Heart right ventricle (tissue), 16 donors: ENCODE measurements at regions not wholly inside any gene's neighbourhood (a gene's known extent, or its start where the extent isn't known, plus 50 kb on each side); places are given as distances from the start of the nearest gene placed in this dataset.

Experiments
- ATAC-seq, 8 donors: fragments of 200-7000 bp; cut with Tn5 transposase; one replicate each; pipeline ENCODE4 v1.9.1; 2020; ENCODE audit warnings: mild to moderate bottlenecking in 8 of 8, moderate library complexity in 8 of 8, moderate number of reproducible peaks in 1 of 8
- DNase-seq, 2 donors: peaks; one replicate each; pipeline ENCODE4 v3.0.0-alpha.2; 2020
- H3K27ac ChIP-seq, 10 donors: fragments of 200-600 bp; sonication (generic) in 2 of 10; one replicate each; pipeline versions ENCODE4 v1.5.0 to v1.8.0; 2020 to 2022; ENCODE audit warnings: mild to moderate bottlenecking in 3 of 10
- H3K27me3 ChIP-seq, 7 donors: fragments of 200-600 bp; one replicate each; pipeline ENCODE4 v1.8.0; 2021 to 2022; ENCODE audit warnings: mild to moderate bottlenecking in 2 of 7
- H3K36me3 ChIP-seq, 9 donors: fragments of 200-600 bp; sonication (generic) in 1 of 9; one replicate each; pipeline versions ENCODE4 v1.5.0 to v1.8.0; 2020 to 2022; ENCODE audit warnings: mild to moderate bottlenecking in 2 of 9
- H3K4me1 ChIP-seq, 9 donors: fragments of 200-600 bp; sonication (generic) in 1 of 9; one replicate each; pipeline versions ENCODE4 v1.5.0 to v1.8.0; 2020 to 2022; ENCODE audit warnings: mild to moderate bottlenecking in 4 of 9
- H3K4me3 ChIP-seq, 10 donors: fragments of 200-600 bp; sonication (generic) in 2 of 10; one replicate each; pipeline versions ENCODE4 v1.5.0 to v1.8.0; 2020 to 2022; ENCODE audit warnings: mild to moderate bottlenecking in 7 of 10, moderate library complexity in 2 of 10
- H3K9me3 ChIP-seq, 11 donors: fragments of 200-600 bp in 10 of 11; sonication (generic) in 2 of 11; one replicate each; pipeline versions ENCODE4 v1.5.0 to v1.8.0; 2013 to 2022; ENCODE audit warnings: mild to moderate bottlenecking in 2 of 11, control low read depth in 1 of 11, moderate library complexity in 1 of 11
- CTCF ChIP-seq, 9 donors: fragments of 200-600 bp; sonication (generic) in 2 of 9; IDR thresholded peaks; one replicate each; pipeline versions ENCODE4 v1.5.0 to v1.8.0; 2021 to 2022; ENCODE audit warnings: antibody characterized with exemption in 9 of 9, mild to moderate bottlenecking in 5 of 9, moderate library complexity in 1 of 9
- WGBS, 2 donors: extraction: QIAGEN DNeasy Blood & Tissue Kit; methylation state at CpG; one replicate each; pipeline ENCODE4 v1.1.7; 2013; ENCODE audit warnings: inconsistent platforms in 1 of 2; 5-methylcytosine and 5-hydroxymethylcytosine counted together
- intact Hi-C, 10 donors: fragments of 100-400 bp; cut with DNase I; formaldehyde crosslinking; loops; one replicate each; pipeline versions ENCODE4 v1.11.1 to v1.14.2; 2022
- donor health status: Arrhythmogenic right ventricular cardiomyopathy.
- donor health status: ischemic (EF 13 %, LVEDD 7.1; RV severe dilation, severe dysfunction).
- donor health status: healthy with polysubstance abuse.
- donor health status: DM: no; HTN: yes; CAD: no.
- donor health status: DM: no; HTN: no; CAD: no.
- donor health status: ischemic (EF 25% LVEDD 6.9; RV normal size, moderate dysfunction).
- donor health status: ischemic (EF 25% LVEDD 5.7; RV mildly dilated, moderate dysfunction).
- donor health status: healthy.
- donor health status: DM: yes; HTN: yes; CAD: no.
- donor health status: Ischemic cardiomyopathy.
- donor health status: ischemic (EF 35%, LVEDD 5.7; RV mildly dilated, moderate dysfunction).
- donor health status: nonischemic (EF 11% LVEDD 7.7; RV severe dilation, severe dysfunction).
- donor health status: DM: yes; HTN: yes; CAD: no.
- donor health status: PGD.
- donor health status: ischemic (EF 29% LVEDD 5.4; RV normal size, mild dysfunction).
- donor health status: nonischemic (EF 23%, LVEDD 6.1; RV moderate dilation, normal function).

- DNase-seq (no peak), ATAC-seq (no peak)
- TF ChIP-seq CTCF (IDR thresholded peaks at IDR 0.05) = no peak
- no peaks in the 10 kb centered on the region for H3K4me1 ChIP-seq
- no peak overlapping the region for H3K27ac ChIP-seq
- no peaks in the 10 kb centered on the region for H3K27me3 ChIP-seq
- H3K9me3 ChIP-seq = no peaks in the 10 kb centered on the region
- H3K4me3 ChIP-seq = no peak overlapping the region
- no peaks in the 10 kb centered on the region for H3K36me3 ChIP-seq
- WGBS, 2 donors = 83 to 92% methylated on average over 4 of the region's 4 CpGs
- intact Hi-C loops = no loop called here
These were observed 1585.7 kb downstream of the BRINP3 start for GRCh38 chr1:188891958-188892357.

- H3K27me3 ChIP-seq = no peaks in the 10 kb centered on the region
- no peaks in the 10 kb centered on the region for H3K36me3 ChIP-seq
- intact Hi-C loops = no loop called here
- H3K4me3 ChIP-seq = no peak overlapping the region
- no peaks in the 10 kb centered on the region for H3K4me1 ChIP-seq
- DNase-seq (no peak), ATAC-seq (no peak)
- peaks cover 0 to 17% (median 0%) of the 10 kb centered on the region in 11 donors for H3K9me3 ChIP-seq
- WGBS, 2 donors = 67 to 74% methylated on average over 3 of the region's 3 CpGs
- TF ChIP-seq CTCF (IDR thresholded peaks at IDR 0.05) = no peak
- no peak overlapping the region for H3K27ac ChIP-seq
These were observed 1582.1 kb downstream of the BRINP3 start for GRCh38 chr1:188895611-188896010.

- no peaks in the 10 kb centered on the region for H3K36me3 ChIP-seq
- intact Hi-C loops = no loop called here
These were observed 1574.4 kb downstream of the BRINP3 start for GRCh38 chr1:188903241-188903640.

GRCh38 chr1:188904201-188904600 is 1573.5 kb downstream of the BRINP3 start:
- H3K4me1 ChIP-seq = no peaks in the 10 kb centered on the region
- H3K27ac ChIP-seq = no peak overlapping the region
- ATAC-seq (no peak), DNase-seq (no peak)
- H3K4me3 ChIP-seq = no peak overlapping the region
- TF ChIP-seq CTCF (IDR thresholded peaks at IDR 0.05) = no peak
- no peaks in the 10 kb centered on the region for H3K27me3 ChIP-seq
- 61 to 73% methylated on average over 2 of the region's 2 CpGs for WGBS, 2 donors
- peaks cover 0 to 9% (median 0%) of the 10 kb centered on the region in 11 donors for H3K9me3 ChIP-seq
- intact Hi-C loops = no loop called here
- no peaks in the 10 kb centered on the region for H3K36me3 ChIP-seq

More at GRCh38 chr1:188903241-188903640, 1574.4 kb downstream of the BRINP3 start:
- peaks cover 0 to 11% (median 0%) of the 10 kb centered on the region in 11 donors for H3K9me3 ChIP-seq
- H3K4me3 ChIP-seq = no peak overlapping the region
- no peaks in the 10 kb centered on the region for H3K27me3 ChIP-seq
- no peak for ATAC-seq
- H3K4me1 ChIP-seq = no peaks in the 10 kb centered on the region
- no peak overlapping the region for H3K27ac ChIP-seq
- TF ChIP-seq CTCF (IDR thresholded peaks at IDR 0.05) = no peak
- DNase-seq = no peak
